CD14-positive monocyte (primary cell): ENCODE measurements at regions not wholly inside any gene's neighbourhood (a gene's known extent, or its start where the extent isn't known, plus 50 kb on each side); places are given as distances from the start of the nearest gene placed in this dataset.

Experiments used
- DNase-seq, 3 donors: peaks; one replicate each; pipeline ENCODE4 v3.0.0-alpha.2; 2011 to 2022
- H2AFZ ChIP-seq: 2 replicates; pipeline ENCODE4 v1.6.0; 2012; ENCODE audit warnings: mild to moderate bottlenecking, low read depth, low read length, inconsistent platforms; ENCODE audit not compliant: insufficient read depth, poor library complexity, severe bottlenecking
- H3K27ac ChIP-seq, 2 donors: 1 replicate in 1 of 2; 2 replicates in 1 of 2; pipeline ENCODE4 v1.5.1; 2012 to 2013; ENCODE audit warnings: low read length in 2 of 2, control low read depth in 1 of 2, inconsistent platforms in 1 of 2, low read depth in 1 of 2, mild to moderate bottlenecking in 1 of 2
- H3K27me3 ChIP-seq, 2 donors: one replicate each; pipeline versions ENCODE4 v1.6.0 to v1.6.1; 2011 to 2013; ENCODE audit warnings: low read length in 2 of 2; ENCODE audit not compliant: control insufficient read depth in 2 of 2, insufficient read depth in 2 of 2
- H3K36me3 ChIP-seq, 2 donors: replicated peaks in 1 of 2; 1 replicate in 1 of 2; 2 replicates in 1 of 2; pipeline versions ENCODE4 v1.5.1 to v1.6.1; 2012 to 2013; ENCODE audit warnings: low read length in 2 of 2, control low read depth in 1 of 2, inconsistent platforms in 1 of 2, mild to moderate bottlenecking in 1 of 2; ENCODE audit not compliant: insufficient read depth in 2 of 2, control insufficient read depth in 1 of 2
- H3K4me1 ChIP-seq, 2 donors: 1 replicate in 1 of 2; 2 replicates in 1 of 2; pipeline versions ENCODE4 v1.5.1 to v1.6.1; 2012 to 2013; ENCODE audit warnings: low read length in 2 of 2, control low read depth in 1 of 2, inconsistent platforms in 1 of 2, mild to moderate bottlenecking in 1 of 2, moderate library complexity in 1 of 2; ENCODE audit not compliant: insufficient read depth in 2 of 2, control insufficient read depth in 1 of 2
- H3K4me2 ChIP-seq: replicated peaks from 2 replicates; pipeline ENCODE3; 2012; ENCODE audit warnings: low read length, moderate library complexity, mild to moderate bottlenecking; ENCODE audit not compliant: poor library complexity, severe bottlenecking; ENCODE audit errors: extremely low read depth
- H3K4me3 ChIP-seq, 3 experiments: fragments of 200-600 bp in 1 of 3; sonication (generic) in 1 of 3; replicated peaks in 1 of 3; 1 replicate in 2 of 3; 2 replicates in 1 of 3; pipeline ENCODE4 v1.5.1; 2011 to 2013; ENCODE audit warnings: low read length in 3 of 3, mild to moderate bottlenecking in 3 of 3, control low read depth in 2 of 3, low read depth in 2 of 3, inconsistent platforms in 1 of 3, moderate library complexity in 1 of 3
- H3K79me2 ChIP-seq: 2 replicates; pipeline ENCODE4 v1.6.0; 2012; ENCODE audit warnings: mild to moderate bottlenecking, control low read depth, inconsistent platforms, low read length, moderate library complexity; ENCODE audit not compliant: insufficient read depth
- H3K9ac ChIP-seq: 2 replicates; pipeline ENCODE4 v1.6.0; 2017; ENCODE audit warnings: low read length, mild to moderate bottlenecking; ENCODE audit not compliant: insufficient read depth, poor library complexity, severe bottlenecking
- H3K9me3 ChIP-seq, 2 donors: replicated peaks in 1 of 2; 1 replicate in 1 of 2; 2 replicates in 1 of 2; pipeline versions ENCODE4 v1.5.1 to v1.6.1; 2012 to 2013; ENCODE audit warnings: low read length in 2 of 2, control low read depth in 1 of 2; ENCODE audit not compliant: control insufficient read depth in 1 of 2, insufficient read depth in 1 of 2
- H4K20me1 ChIP-seq: 2 replicates; pipeline ENCODE4 v1.6.0; 2012; ENCODE audit warnings: mild to moderate bottlenecking, low read length, control low read depth, moderate library complexity; ENCODE audit not compliant: insufficient read depth
- H3K27ac Mint-ChIP-seq, 7 donors: one replicate each; pipeline ENCODE4 v1.8.0; 2020; ENCODE audit warnings: mild to moderate bottlenecking in 7 of 7, mixed read lengths in 7 of 7, moderate library complexity in 6 of 7, inconsistent platforms in 2 of 7
- H3K27me3 Mint-ChIP-seq, 3 donors: one replicate each; pipeline ENCODE4 v1.8.0; 2021 to 2022; ENCODE audit warnings: low read depth in 3 of 3, mild to moderate bottlenecking in 3 of 3, mixed read lengths in 3 of 3, moderate library complexity in 3 of 3, inconsistent platforms in 1 of 3
- H3K36me3 Mint-ChIP-seq, 2 donors: one replicate each; pipeline ENCODE4 v1.8.0; 2020; ENCODE audit warnings: mixed read lengths in 2 of 2, inconsistent platforms in 1 of 2, mild to moderate bottlenecking in 1 of 2
- H3K4me1 Mint-ChIP-seq: one replicate; pipeline ENCODE4 v1.8.0; 2020; ENCODE audit warnings: mild to moderate bottlenecking, mixed read lengths
- H3K4me3 Mint-ChIP-seq, 2 donors: one replicate each; pipeline ENCODE4 v1.8.0; 2020; ENCODE audit warnings: mild to moderate bottlenecking in 2 of 2, mixed read lengths in 2 of 2, moderate library complexity in 1 of 2
- H3K9me3 Mint-ChIP-seq, 7 donors: one replicate each; pipeline ENCODE4 v1.8.0; 2020 to 2022; ENCODE audit warnings: mixed read lengths in 7 of 7, mild to moderate bottlenecking in 6 of 7, moderate library complexity in 6 of 7, inconsistent platforms in 2 of 7
- WGBS: methylation state at CpG from one replicate; pipeline ENCODE4 v1.1.5; 2013; ENCODE audit warnings: missing lambda C conversion rate; ENCODE audit not compliant: insufficient coverage; 5-methylcytosine and 5-hydroxymethylcytosine counted together
- intact Hi-C, 2 donors: fragments of 100-400 bp; cut with micrococcal nuclease; formaldehyde crosslinking; loops; one replicate each; pipeline versions ENCODE4 v1.15.0 to v1.15.1; 2023
- TF ChIP-seq, protein P1 (sequence below): fragments of 200-600 bp; IDR thresholded peaks from one replicate; pipeline ENCODE4 v1.8.0; 2022; ENCODE audit warnings: antibody characterized with exemption, mild to moderate bottlenecking

DNA sequence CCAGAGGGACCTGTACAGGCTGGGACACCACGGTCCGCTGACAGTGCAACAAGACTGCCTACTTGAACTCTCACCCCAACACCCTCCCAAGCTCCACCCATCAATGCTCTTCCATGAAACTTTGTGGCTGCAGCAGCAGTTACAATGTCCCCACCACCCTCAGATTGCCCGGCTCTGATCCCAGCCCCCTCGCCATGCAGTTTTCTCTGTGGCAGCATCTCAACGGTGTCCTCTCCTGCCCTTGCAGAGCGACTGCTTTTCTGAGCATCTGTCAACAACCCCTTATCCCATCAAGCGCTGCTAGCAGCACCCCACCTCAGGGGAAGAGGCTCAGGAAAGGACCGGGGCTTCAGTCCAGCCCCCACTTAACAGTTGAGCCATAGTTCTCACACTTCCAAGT, 137.1 kb upstream of the NDUFV2 start:
- intact Hi-C loops = no loop called here
- no peak overlapping the region for H3K4me3 ChIP-seq
- H4K20me1 ChIP-seq = no peaks in the 10 kb centered on the region
- no peak overlapping the region for H2AFZ ChIP-seq
- H3K36me3 ChIP-seq = no peaks in the 10 kb centered on the region
- Mint-ChIP-seq H3K27me3 (peaks cover 2 to 4% (median 3%) of the 10 kb centered on the region in 3 donors), H3K9me3 (peaks cover 0 to 4% (median 0%) of the 10 kb centered on the region in 7 donors), H3K36me3 (no peaks in the 10 kb centered on the region), H3K4me1 (peaks cover 32% of the 10 kb centered on the region), H3K27ac (peak overlapping the region in 1 of 7 donors; percentile 24), H3K4me3 (no peak overlapping the region)
- no peak overlapping the region for H3K9ac ChIP-seq
- H3K27ac ChIP-seq = no peak overlapping the region
- H3K27me3 ChIP-seq = no peaks in the 10 kb centered on the region
- DNase-seq = no peak
- H3K9me3 ChIP-seq = no peaks in the 10 kb centered on the region
- WGBS = 89% methylated on average over 6 of the region's 8 CpGs
- TF ChIP-seq, protein P1, sequence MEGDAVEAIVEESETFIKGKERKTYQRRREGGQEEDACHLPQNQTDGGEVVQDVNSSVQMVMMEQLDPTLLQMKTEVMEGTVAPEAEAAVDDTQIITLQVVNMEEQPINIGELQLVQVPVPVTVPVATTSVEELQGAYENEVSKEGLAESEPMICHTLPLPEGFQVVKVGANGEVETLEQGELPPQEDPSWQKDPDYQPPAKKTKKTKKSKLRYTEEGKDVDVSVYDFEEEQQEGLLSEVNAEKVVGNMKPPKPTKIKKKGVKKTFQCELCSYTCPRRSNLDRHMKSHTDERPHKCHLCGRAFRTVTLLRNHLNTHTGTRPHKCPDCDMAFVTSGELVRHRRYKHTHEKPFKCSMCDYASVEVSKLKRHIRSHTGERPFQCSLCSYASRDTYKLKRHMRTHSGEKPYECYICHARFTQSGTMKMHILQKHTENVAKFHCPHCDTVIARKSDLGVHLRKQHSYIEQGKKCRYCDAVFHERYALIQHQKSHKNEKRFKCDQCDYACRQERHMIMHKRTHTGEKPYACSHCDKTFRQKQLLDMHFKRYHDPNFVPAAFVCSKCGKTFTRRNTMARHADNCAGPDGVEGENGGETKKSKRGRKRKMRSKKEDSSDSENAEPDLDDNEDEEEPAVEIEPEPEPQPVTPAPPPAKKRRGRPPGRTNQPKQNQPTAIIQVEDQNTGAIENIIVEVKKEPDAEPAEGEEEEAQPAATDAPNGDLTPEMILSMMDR = no peak
- no peak overlapping the region for H3K4me2 ChIP-seq
- no peaks in the 10 kb centered on the region for H3K79me2 ChIP-seq
- peaks cover 24% of the 10 kb centered on the region in 2 donors for H3K4me1 ChIP-seq

DNA sequence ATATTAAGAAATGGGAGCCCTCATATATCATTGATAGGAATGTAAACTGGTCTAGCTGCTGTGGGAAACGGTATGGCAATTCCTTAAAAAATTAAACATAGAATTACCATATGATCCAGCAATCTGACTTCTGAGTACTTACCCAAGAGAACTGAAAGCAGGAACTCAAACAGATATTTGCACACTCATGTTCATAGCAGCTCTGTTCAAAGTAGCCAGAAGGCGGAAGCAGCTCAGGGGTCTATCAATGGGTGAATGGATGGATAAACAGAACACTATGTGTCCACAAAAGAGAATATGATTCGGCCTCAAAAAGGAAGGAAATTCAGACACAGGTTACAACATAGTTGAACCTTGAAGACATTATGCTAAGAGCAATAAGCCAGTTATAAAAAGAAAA, 135.7 kb upstream of the NDUFV2 start:
- Histone ChIP-seq H2AFZ (no peak overlapping the region), H3K9ac (no peak overlapping the region), H3K27ac (peak overlapping the region in 1 of 2 donors; percentile 42), H3K4me3 (no peak overlapping the region), H3K36me3 (no peaks in the 10 kb centered on the region), H3K4me1 (peaks cover 24% of the 10 kb centered on the region in 2 donors), H3K79me2 (no peaks in the 10 kb centered on the region), H3K27me3 (no peaks in the 10 kb centered on the region), H3K4me2 (peak overlapping the region; percentile 9), H4K20me1 (no peaks in the 10 kb centered on the region), H3K9me3 (no peaks in the 10 kb centered on the region)
- Mint-ChIP-seq H3K36me3 (no peaks in the 10 kb centered on the region), H3K9me3 (peaks cover 0 to 4% (median 0%) of the 10 kb centered on the region in 7 donors), H3K4me3 (peak overlapping the region in 1 of 2 donors; percentile 56), H3K27me3 (peaks cover 2 to 4% (median 4%) of the 10 kb centered on the region in 3 donors), H3K27ac (peak overlapping the region in 3 of 7 donors; percentile 13 to 68 (median 47)), H3K4me1 (peaks cover 34% of the 10 kb centered on the region)
- DNase-seq = peak; percentile 34 to 60 (median 45)
- WGBS = no CpG with 5 or more reads among the region's 3 CpGs
- intact Hi-C loops = no loop called here
- TF ChIP-seq, protein P1 = no peak
